GM23338 (cell line): ENCODE measurements at regions not wholly inside any gene's neighbourhood (a gene's known extent, or its start where the extent isn't known, plus 50 kb on each side); places are given as distances from the start of the nearest gene placed in this dataset.

Experiments used
- ATAC-seq: fragments of 200-7000 bp; cut with Tn5 transposase; 3 replicates; pipeline ENCODE4 v1.9.1; 2020
- DNase-seq: peaks from one replicate; pipeline ENCODE4 v3.0.0-alpha.2; 2015; ENCODE audit warnings: low spot score
- H2AFZ ChIP-seq: fragments of 200-600 bp; sonication (generic); 2 replicates; pipeline ENCODE4 v1.8.0; 2016; ENCODE audit warnings: antibody characterized with exemption, mild to moderate bottlenecking, moderate library complexity
- H3F3A ChIP-seq: fragments of 200-600 bp; sonication (generic); replicated peaks from 2 replicates; pipeline ENCODE4 v1.8.0; 2017; ENCODE audit warnings: antibody characterized with exemption, mixed run types, low read depth
- H3K27ac ChIP-seq: fragments of 200-600 bp; sonication (generic); 2 replicates; pipeline ENCODE4 v1.6.1; 2016; ENCODE audit warnings: low read depth
- H3K27me3 ChIP-seq: fragments of 200-600 bp; sonication (generic); 2 replicates; pipeline ENCODE4 v1.8.0; 2016; ENCODE audit warnings: mild to moderate bottlenecking, mixed run types, moderate library complexity; ENCODE audit not compliant: insufficient read depth
- H3K36me3 ChIP-seq: fragments of 200-600 bp; sonication (generic); 2 replicates; pipeline ENCODE4 v1.8.0; 2016; ENCODE audit warnings: mild to moderate bottlenecking; ENCODE audit not compliant: insufficient read depth
- H3K4me1 ChIP-seq: fragments of 200-600 bp; sonication (generic); 2 replicates; pipeline ENCODE4 v1.8.0; 2016; ENCODE audit warnings: mild to moderate bottlenecking, moderate library complexity; ENCODE audit not compliant: insufficient read depth
- H3K4me2 ChIP-seq: fragments of 200-600 bp; sonication (generic); 2 replicates; pipeline ENCODE4 v1.7.1; 2017; ENCODE audit warnings: mixed run types
- H3K4me3 ChIP-seq: fragments of 200-600 bp; sonication (generic); 2 replicates; pipeline ENCODE4 v1.6.1; 2016; ENCODE audit warnings: mixed run types
- H3K79me2 ChIP-seq: fragments of 200-600 bp; sonication (generic); replicated peaks from 2 replicates; pipeline ENCODE4 v1.8.0; 2017; ENCODE audit warnings: mild to moderate bottlenecking; ENCODE audit not compliant: insufficient read depth
- H3K9me2 ChIP-seq: fragments of 200-600 bp; sonication (generic); 2 replicates; pipeline ENCODE4 v1.8.0; 2017; ENCODE audit not compliant: insufficient read depth
- H4K20me1 ChIP-seq: fragments of 200-600 bp; sonication (generic); replicated peaks from 2 replicates; pipeline ENCODE4 v1.8.0; 2017; ENCODE audit warnings: mild to moderate bottlenecking; ENCODE audit not compliant: insufficient read depth
- H3K27ac Mint-ChIP-seq: 2 replicates; pipeline ENCODE4 v1.8.0; 2020; ENCODE audit warnings: inconsistent platforms, mild to moderate bottlenecking, moderate library complexity, mixed read lengths
- H3K27me3 Mint-ChIP-seq: 3 replicates; pipeline ENCODE4 v1.8.0; 2022; ENCODE audit warnings: low read depth, mild to moderate bottlenecking, moderate library complexity, mixed read lengths, inconsistent platforms; ENCODE audit not compliant: insufficient read depth, poor library complexity
- H3K36me3 Mint-ChIP-seq: 3 replicates; pipeline ENCODE4 v1.8.0; 2021; ENCODE audit warnings: low read depth, mild to moderate bottlenecking, inconsistent platforms, moderate library complexity, mixed read lengths
- H3K4me1 Mint-ChIP-seq: 3 replicates; pipeline ENCODE4 v1.8.0; 2020; ENCODE audit warnings: mild to moderate bottlenecking, inconsistent platforms, mixed read lengths
- H3K4me3 Mint-ChIP-seq: 3 replicates; pipeline ENCODE4 v1.8.0; 2021; ENCODE audit warnings: moderate library complexity, mild to moderate bottlenecking, inconsistent platforms, mixed read lengths
- H3K9me3 Mint-ChIP-seq: 3 replicates; pipeline ENCODE4 v1.8.0; 2020; ENCODE audit warnings: moderate library complexity, mild to moderate bottlenecking, inconsistent platforms, mixed read lengths
- CREB1 ChIP-seq: fragments of 250-450 bp; sonication (Bioruptor Pico); IDR thresholded peaks from 2 replicates; pipeline ENCODE4 v1.5.0; 2020; ENCODE audit warnings: low read depth, mild to moderate bottlenecking, moderate library complexity
- EZH2 ChIP-seq: fragments of 200-600 bp; sonication (generic); IDR thresholded peaks from one replicate; pipeline ENCODE4 v1.8.0; 2017; ENCODE audit warnings: antibody characterized with exemption, mild to moderate bottlenecking, low read depth; ENCODE audit not compliant: unreplicated experiment
- EZH2phosphoT487 ChIP-seq: fragments of 200-600 bp; sonication (generic); IDR thresholded peaks from one replicate; pipeline ENCODE4 v1.8.1; 2018; ENCODE audit warnings: antibody characterized with exemption; ENCODE audit not compliant: unreplicated experiment
- JUNB ChIP-seq: IDR thresholded peaks from one replicate; pipeline ENCODE4 v1.6.1; 2016; ENCODE audit warnings: antibody characterized with exemption; ENCODE audit not compliant: unreplicated experiment
- NANOG ChIP-seq: IDR thresholded peaks from 2 replicates; pipeline ENCODE4 v1.6.1; 2016; ENCODE audit warnings: antibody characterized with exemption, borderline replicate concordance
- POLR2AphosphoS5 ChIP-seq: IDR thresholded peaks from 2 replicates; pipeline ENCODE4 v1.6.1; 2016; ENCODE audit warnings: antibody characterized with exemption, low read depth
- STAT1 ChIP-seq: IDR thresholded peaks from one replicate; pipeline ENCODE4 v1.6.1; 2016; ENCODE audit warnings: antibody characterized with exemption; ENCODE audit not compliant: unreplicated experiment
- ZNF114 ChIP-seq: fragments of 250-450 bp; sonication (Bioruptor Pico); IDR thresholded peaks from 2 replicates; pipeline ENCODE4 v1.5.0; 2020; ENCODE audit warnings: mild to moderate bottlenecking, moderate library complexity
- ZNF331 ChIP-seq: fragments of 250-450 bp; sonication (Bioruptor Pico); IDR thresholded peaks from 2 replicates; pipeline ENCODE4 v1.5.0; 2020; ENCODE audit warnings: low read depth, mild to moderate bottlenecking, moderate library complexity
- TF ChIP-seq, protein P1 (sequence below): fragments of 250-450 bp; sonication (Bioruptor Pico); IDR thresholded peaks from 2 replicates; pipeline ENCODE4 v1.5.0; 2020; ENCODE audit warnings: mild to moderate bottlenecking, moderate library complexity
- TF ChIP-seq, protein P2 (sequence below): IDR thresholded peaks from 2 replicates; pipeline ENCODE4 v1.6.1; 2016; ENCODE audit warnings: antibody characterized with exemption
- TF ChIP-seq, protein P3 (sequence below): IDR thresholded peaks from one replicate; pipeline ENCODE4 v1.6.1; 2018; ENCODE audit warnings: antibody characterized with exemption; ENCODE audit not compliant: unreplicated experiment
- TF ChIP-seq, protein P4 (sequence below), 2 experiments: fragments of 200-600 bp in 1 of 2; sonication (generic) in 1 of 2; conservative IDR thresholded peaks; 2 replicates each; pipeline versions ENCODE4 v1.5.1 to v1.6.1; 2016 to 2017; ENCODE audit warnings: antibody characterized with exemption in 2 of 2, low read depth in 2 of 2, mild to moderate bottlenecking in 2 of 2, moderate library complexity in 1 of 2

DNA sequence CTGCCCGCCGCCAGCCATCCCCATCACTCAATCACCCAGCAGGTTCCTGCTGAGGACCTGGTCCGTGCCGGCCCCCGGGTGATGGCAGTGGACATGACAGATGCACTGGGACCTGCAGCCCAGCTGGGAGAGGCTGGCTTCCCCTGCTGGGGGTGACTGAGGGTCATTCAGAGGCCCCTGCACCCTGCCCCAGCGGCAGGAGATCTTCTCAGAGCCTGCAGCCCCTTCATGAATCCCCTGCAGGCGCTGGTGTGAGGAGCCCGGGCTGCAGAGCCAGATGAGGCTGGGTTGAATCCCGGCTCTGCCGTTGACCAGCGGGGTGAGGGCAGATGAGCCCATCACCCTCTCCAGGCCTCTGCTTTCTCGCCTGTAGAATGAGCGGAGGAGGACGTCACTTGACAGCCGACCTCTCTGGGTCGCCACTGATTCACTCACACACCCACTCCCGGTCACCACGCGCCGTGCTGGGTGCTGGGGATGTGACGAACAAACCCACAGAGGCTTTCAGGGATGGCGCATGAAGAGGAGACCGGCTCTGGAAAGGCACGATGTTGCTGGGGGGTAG lies 95.2 kb upstream of the CIBAR2 start (continued):
- TF ChIP-seq, protein P1, sequence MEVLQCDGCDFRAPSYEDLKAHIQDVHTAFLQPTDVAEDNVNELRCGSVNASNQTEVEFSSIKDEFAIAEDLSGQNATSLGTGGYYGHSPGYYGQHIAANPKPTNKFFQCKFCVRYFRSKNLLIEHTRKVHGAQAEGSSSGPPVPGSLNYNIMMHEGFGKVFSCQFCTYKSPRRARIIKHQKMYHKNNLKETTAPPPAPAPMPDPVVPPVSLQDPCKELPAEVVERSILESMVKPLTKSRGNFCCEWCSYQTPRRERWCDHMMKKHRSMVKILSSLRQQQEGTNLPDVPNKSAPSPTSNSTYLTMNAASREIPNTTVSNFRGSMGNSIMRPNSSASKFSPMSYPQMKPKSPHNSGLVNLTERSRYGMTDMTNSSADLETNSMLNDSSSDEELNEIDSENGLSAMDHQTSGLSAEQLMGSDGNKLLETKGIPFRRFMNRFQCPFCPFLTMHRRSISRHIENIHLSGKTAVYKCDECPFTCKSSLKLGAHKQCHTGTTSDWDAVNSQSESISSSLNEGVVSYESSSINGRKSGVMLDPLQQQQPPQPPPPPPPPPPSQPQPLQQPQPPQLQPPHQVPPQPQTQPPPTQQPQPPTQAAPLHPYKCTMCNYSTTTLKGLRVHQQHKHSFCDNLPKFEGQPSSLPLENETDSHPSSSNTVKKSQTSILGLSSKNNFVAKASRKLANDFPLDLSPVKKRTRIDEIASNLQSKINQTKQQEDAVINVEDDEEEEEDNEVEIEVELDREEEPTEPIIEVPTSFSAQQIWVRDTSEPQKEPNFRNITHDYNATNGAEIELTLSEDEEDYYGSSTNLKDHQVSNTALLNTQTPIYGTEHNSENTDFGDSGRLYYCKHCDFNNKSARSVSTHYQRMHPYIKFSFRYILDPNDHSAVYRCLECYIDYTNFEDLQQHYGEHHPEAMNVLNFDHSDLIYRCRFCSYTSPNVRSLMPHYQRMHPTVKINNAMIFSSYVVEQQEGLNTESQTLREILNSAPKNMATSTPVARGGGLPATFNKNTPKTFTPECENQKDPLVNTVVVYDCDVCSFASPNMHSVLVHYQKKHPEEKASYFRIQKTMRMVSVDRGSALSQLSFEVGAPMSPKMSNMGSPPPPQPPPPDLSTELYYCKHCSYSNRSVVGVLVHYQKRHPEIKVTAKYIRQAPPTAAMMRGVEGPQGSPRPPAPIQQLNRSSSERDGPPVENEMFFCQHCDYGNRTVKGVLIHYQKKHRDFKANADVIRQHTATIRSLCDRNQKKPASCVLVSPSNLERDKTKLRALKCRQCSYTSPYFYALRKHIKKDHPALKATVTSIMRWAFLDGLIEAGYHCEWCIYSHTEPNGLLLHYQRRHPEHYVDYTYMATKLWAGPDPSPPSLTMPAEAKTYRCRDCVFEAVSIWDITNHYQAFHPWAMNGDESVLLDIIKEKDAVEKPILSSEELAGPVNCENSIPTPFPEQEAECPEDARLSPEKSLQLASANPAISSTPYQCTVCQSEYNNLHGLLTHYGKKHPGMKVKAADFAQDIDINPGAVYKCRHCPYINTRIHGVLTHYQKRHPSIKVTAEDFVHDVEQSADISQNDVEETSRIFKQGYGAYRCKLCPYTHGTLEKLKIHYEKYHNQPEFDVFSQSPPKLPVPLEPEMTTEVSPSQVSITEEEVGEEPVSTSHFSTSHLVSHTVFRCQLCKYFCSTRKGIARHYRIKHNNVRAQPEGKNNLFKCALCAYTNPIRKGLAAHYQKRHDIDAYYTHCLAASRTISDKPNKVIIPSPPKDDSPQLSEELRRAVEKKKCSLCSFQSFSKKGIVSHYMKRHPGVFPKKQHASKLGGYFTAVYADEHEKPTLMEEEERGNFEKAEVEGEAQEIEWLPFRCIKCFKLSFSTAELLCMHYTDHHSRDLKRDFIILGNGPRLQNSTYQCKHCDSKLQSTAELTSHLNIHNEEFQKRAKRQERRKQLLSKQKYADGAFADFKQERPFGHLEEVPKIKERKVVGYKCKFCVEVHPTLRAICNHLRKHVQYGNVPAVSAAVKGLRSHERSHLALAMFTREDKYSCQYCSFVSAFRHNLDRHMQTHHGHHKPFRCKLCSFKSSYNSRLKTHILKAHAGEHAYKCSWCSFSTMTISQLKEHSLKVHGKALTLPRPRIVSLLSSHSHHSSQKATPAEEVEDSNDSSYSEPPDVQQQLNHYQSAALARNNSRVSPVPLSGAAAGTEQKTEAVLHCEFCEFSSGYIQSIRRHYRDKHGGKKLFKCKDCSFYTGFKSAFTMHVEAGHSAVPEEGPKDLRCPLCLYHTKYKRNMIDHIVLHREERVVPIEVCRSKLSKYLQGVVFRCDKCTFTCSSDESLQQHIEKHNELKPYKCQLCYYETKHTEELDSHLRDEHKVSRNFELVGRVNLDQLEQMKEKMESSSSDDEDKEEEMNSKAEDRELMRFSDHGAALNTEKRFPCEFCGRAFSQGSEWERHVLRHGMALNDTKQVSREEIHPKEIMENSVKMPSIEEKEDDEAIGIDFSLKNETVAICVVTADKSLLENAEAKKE (CRISPR knock-in tag): no peak
- TF ChIP-seq ZNF331 (CRISPR knock-in tag) (no peak), POLR2AphosphoS5 (no peak), EZH2 (no peak), CREB1 (CRISPR knock-in tag) (no peak), NANOG (no peak), JUNB (no peak), EZH2phosphoT487 (no peak)
- TF ChIP-seq, protein P2, sequence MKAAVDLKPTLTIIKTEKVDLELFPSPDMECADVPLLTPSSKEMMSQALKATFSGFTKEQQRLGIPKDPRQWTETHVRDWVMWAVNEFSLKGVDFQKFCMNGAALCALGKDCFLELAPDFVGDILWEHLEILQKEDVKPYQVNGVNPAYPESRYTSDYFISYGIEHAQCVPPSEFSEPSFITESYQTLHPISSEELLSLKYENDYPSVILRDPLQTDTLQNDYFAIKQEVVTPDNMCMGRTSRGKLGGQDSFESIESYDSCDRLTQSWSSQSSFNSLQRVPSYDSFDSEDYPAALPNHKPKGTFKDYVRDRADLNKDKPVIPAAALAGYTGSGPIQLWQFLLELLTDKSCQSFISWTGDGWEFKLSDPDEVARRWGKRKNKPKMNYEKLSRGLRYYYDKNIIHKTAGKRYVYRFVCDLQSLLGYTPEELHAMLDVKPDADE: no peak

DNA sequence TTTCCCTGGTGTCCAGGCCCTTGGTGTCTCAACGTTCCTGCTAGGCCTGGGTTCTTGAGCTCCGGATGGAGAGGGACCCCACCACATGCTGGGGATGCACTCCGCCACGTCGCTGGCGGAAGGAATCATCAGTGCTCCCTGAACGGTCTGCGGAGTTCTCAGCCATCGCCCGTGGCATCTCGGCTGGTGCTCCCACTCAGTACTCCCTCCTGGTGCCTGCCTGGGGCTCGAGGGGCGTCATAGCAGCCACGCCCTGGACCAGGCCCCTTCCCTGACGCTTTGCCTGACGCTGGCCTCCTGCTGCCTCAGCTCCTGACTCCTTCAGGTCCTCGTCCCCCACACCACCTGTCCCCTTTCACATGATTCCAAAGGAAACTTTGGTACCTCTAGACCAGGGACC lies 95.9 kb upstream of the CIBAR2 start:
- Histone ChIP-seq H3K36me3 (no peaks in the 10 kb centered on the region), H4K20me1 (peaks cover 3% of the 10 kb centered on the region; the same call in 1 of the 2 replicates), H3K9me2 (no peaks in the 10 kb centered on the region), H3K27me3 (no peaks in the 10 kb centered on the region), H3F3A (no peaks in the 10 kb centered on the region), H3K4me2 (no peak overlapping the region), H3K4me1 (peaks cover 14% of the 10 kb centered on the region; the same call in 1 of the 2 replicates), H3K4me3 (no peak overlapping the region), H2AFZ (no peak overlapping the region), H3K79me2 (peaks cover 40% of the 10 kb centered on the region), H3K27ac (no peak overlapping the region)
- no peaks in the 10 kb centered on the region for H3K9me3 Mint-ChIP-seq
- H3K27ac Mint-ChIP-seq: no peak overlapping the region
- H3K36me3 Mint-ChIP-seq: no peaks in the 10 kb centered on the region; the same call in 2 of the 3 replicates
- ATAC-seq: no peak
- no peak overlapping the region for H3K4me3 Mint-ChIP-seq
- H3K4me1 Mint-ChIP-seq: peaks cover 34% of the 10 kb centered on the region
- peaks cover 2% of the 10 kb centered on the region for H3K27me3 Mint-ChIP-seq
- no peak for DNase-seq
- no peak for TF ChIP-seq CREB1 (CRISPR knock-in tag)
- TF ChIP-seq, protein P3, sequence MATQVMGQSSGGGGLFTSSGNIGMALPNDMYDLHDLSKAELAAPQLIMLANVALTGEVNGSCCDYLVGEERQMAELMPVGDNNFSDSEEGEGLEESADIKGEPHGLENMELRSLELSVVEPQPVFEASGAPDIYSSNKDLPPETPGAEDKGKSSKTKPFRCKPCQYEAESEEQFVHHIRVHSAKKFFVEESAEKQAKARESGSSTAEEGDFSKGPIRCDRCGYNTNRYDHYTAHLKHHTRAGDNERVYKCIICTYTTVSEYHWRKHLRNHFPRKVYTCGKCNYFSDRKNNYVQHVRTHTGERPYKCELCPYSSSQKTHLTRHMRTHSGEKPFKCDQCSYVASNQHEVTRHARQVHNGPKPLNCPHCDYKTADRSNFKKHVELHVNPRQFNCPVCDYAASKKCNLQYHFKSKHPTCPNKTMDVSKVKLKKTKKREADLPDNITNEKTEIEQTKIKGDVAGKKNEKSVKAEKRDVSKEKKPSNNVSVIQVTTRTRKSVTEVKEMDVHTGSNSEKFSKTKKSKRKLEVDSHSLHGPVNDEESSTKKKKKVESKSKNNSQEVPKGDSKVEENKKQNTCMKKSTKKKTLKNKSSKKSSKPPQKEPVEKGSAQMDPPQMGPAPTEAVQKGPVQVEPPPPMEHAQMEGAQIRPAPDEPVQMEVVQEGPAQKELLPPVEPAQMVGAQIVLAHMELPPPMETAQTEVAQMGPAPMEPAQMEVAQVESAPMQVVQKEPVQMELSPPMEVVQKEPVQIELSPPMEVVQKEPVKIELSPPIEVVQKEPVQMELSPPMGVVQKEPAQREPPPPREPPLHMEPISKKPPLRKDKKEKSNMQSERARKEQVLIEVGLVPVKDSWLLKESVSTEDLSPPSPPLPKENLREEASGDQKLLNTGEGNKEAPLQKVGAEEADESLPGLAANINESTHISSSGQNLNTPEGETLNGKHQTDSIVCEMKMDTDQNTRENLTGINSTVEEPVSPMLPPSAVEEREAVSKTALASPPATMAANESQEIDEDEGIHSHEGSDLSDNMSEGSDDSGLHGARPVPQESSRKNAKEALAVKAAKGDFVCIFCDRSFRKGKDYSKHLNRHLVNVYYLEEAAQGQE: no peak
- no peak for TF ChIP-seq ZNF114
- TF ChIP-seq EZH2phosphoT487: no peak
- TF ChIP-seq NANOG: no peak
- TF ChIP-seq, protein P4, sequence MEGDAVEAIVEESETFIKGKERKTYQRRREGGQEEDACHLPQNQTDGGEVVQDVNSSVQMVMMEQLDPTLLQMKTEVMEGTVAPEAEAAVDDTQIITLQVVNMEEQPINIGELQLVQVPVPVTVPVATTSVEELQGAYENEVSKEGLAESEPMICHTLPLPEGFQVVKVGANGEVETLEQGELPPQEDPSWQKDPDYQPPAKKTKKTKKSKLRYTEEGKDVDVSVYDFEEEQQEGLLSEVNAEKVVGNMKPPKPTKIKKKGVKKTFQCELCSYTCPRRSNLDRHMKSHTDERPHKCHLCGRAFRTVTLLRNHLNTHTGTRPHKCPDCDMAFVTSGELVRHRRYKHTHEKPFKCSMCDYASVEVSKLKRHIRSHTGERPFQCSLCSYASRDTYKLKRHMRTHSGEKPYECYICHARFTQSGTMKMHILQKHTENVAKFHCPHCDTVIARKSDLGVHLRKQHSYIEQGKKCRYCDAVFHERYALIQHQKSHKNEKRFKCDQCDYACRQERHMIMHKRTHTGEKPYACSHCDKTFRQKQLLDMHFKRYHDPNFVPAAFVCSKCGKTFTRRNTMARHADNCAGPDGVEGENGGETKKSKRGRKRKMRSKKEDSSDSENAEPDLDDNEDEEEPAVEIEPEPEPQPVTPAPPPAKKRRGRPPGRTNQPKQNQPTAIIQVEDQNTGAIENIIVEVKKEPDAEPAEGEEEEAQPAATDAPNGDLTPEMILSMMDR (conservative IDR thresholded peaks at IDR 0.05; ENCODE audit: low read depth in 2 of 2): no peak
- no peak for TF ChIP-seq EZH2
- TF ChIP-seq STAT1: no peak
- no peak for TF ChIP-seq POLR2AphosphoS5
